MG63 (cell line): ENCODE measurements at regions not wholly inside any gene's neighbourhood (a gene's known extent, or its start where the extent isn't known, plus 50 kb on each side); places are given as distances from the start of the nearest gene placed in this dataset.
A peak's percentile ranks its signal among the peaks of the same experiment; 100 is the strongest.
"Not testable (repeated sequence)": the region's sequence is repeated elsewhere in the genome, so short reads cannot be mapped to it uniquely, and the experiment has no call there.

Experiments
- DNase-seq: peaks from one replicate; pipeline ENCODE4 v3.0.0-alpha.2; 2020
- H3K27me3 ChIP-seq: fragments of 250-450 bp; sonication (Bioruptor Pico); 2 replicates; pipeline ENCODE4 v1.5.1; 2020; ENCODE audit warnings: mild to moderate bottlenecking, moderate library complexity
- H3K36me3 ChIP-seq: fragments of 250-450 bp; sonication (Bioruptor Pico); 2 replicates; pipeline ENCODE4 v1.5.1; 2020; ENCODE audit warnings: mild to moderate bottlenecking, moderate library complexity
- H3K4me3 ChIP-seq: fragments of 250-450 bp; sonication (Bioruptor Pico); 2 replicates; pipeline ENCODE4 v1.5.1; 2020; ENCODE audit warnings: mild to moderate bottlenecking, moderate library complexity
- H3K9me3 ChIP-seq: fragments of 250-450 bp; sonication (Bioruptor Pico); 2 replicates; pipeline ENCODE4 v1.5.1; 2020; ENCODE audit warnings: mild to moderate bottlenecking, moderate library complexity

DNA sequence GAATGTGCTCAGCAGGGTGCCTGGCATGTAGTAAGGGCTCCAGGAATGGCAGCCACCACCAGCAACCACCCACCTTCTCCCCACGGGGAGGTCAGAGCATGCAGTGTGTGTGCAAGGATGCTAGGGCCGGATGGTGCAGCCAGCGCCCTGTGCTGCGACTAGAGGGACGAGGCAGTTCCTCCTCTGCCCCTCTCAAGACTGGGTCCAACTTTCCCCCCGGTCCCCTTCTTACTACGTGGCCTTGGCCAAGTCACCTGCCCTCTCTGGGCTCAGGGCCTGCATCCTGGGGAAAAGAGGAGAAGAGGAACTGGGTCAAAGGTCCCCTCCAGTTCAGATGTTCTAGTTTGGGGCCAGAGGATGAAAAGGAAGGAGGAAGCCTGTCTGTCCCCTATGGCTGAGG lies 71.6 kb upstream of the TARDBP start:
- Histone ChIP-seq H3K4me3 (no peak overlapping the region), H3K9me3 (no peaks in the 10 kb centered on the region), H3K36me3 (no peaks in the 10 kb centered on the region), H3K27me3 (no peaks in the 10 kb centered on the region)
- DNase-seq, result no peak

DNA sequence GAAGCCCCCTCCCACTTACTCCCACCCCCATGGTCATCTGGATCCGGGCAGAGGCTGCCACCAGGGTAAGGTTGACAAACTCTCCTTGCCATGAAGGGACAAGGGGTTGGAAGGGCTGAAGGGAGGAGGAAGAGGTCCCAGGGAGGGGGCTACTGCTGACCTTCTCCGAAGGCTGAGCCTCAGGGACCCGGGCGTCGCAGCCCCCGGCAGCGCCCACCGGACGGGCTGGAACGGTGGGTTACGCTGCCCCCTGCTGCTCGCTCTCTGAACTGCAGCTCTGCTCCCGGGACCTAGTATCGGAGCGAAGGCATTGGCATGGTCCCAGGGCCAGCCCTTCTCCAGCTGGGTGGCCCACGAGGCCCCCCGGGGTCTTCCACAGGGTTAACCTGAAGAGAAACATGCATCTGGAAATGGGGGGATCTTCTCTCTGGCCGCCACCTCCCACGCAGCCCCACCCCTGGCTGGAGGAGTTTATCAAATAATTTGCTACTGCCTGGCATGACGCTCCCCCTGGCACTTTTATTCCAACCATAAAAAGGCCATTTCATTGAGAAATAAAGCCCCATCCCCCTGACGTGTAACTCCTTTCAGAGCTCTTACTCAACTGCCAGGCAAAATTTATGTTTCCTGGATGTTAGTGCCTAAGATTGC lies 70.4 kb upstream of the TARDBP start:
- no peaks in the 10 kb centered on the region for H3K9me3 ChIP-seq

GRCh38 chr1:10942542-10942912 lies 69.9 kb upstream of the TARDBP start:
- Histone ChIP-seq H3K9me3 (no peaks in the 10 kb centered on the region), H3K36me3 (no peaks in the 10 kb centered on the region), H3K4me3 (no peak overlapping the region), H3K27me3 (no peaks in the 10 kb centered on the region)
- no peak for DNase-seq

More for the DNA sequence above, 70.4 kb upstream of the TARDBP start:
- H3K36me3 ChIP-seq, result no peaks in the 10 kb centered on the region
- H3K4me3 ChIP-seq, result no peak overlapping the region
- H3K27me3 ChIP-seq, result no peaks in the 10 kb centered on the region
- peak; percentile 48 for DNase-seq

GRCh38 chr1:10943041-10943440 lies 69.4 kb upstream of the TARDBP start:
- Histone ChIP-seq H3K9me3 (no peaks in the 10 kb centered on the region), H3K4me3 (no peak overlapping the region), H3K27me3 (no peaks in the 10 kb centered on the region), H3K36me3 (no peaks in the 10 kb centered on the region)
- no peak for DNase-seq

DNA sequence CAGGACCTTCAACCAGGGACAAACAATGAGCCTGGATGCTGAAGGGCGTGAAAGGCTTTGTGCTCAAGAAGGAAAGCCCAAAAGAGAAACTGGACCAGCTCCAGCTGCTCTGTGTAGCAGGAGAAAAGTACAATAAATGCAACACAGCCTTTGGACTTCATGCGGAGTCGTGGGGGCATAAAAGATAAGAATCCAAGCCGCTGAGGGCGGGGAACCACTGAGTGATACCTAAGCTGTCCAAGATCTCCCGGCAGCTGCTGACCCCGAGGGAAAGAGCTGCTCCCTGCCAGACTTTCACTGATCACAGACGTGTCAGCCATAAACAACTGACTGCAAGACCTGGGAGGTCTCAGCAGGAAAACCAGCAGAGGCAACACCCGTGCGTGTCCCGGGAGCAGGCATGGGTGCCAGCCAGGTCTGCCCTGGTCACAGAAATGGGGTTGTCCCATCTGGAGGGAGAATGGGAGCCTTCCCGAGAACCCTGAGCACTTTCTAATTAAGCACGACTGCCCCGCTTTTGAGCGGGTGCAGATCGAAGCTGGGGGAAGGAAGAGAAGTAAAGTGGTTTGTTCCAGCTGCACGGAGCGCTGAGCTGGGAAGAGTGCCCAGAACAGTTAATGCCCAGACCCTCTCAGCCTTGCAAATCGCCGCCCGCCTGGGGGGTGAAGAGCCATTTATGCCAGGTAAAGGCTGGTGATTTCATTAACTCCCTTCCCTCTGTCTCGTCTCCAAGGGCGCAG lies 68.3 kb upstream of the TARDBP start:
- no peaks in the 10 kb centered on the region for H3K36me3 ChIP-seq
- DNase-seq, result peak; percentile 59
- no peaks in the 10 kb centered on the region for H3K27me3 ChIP-seq
- no peaks in the 10 kb centered on the region for H3K9me3 ChIP-seq
- peak overlapping the region; percentile 30 for H3K4me3 ChIP-seq

DNA sequence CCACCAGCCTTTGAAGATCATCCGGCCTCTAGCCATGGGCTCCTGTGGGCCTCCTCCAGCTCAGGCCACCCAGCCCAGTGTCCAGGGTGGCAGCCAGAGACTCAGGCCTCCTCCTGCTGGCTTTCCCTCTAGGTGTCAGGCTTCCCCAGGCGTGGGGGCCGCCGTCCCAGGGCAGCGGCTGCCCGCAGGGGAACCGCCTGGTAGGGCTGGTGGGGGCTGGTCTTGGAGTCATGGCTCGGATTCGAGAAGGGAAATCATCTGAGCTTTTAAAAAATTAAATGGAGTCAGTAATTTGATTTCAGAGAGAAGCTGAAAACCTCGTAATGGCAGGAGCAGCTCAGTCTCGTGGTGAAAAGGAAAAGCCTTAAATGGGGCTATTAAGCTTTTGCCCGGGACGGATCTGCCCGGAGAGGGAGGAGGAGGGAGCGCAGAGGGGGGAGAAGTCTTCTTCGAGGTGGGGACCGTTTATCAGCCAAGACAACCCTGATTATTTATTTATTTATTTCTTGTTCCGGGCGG lies 66.4 kb upstream of the TARDBP start:
- DNase-seq, result no peak
- Histone ChIP-seq H3K9me3 (no peaks in the 10 kb centered on the region), H3K36me3 (no peaks in the 10 kb centered on the region), H3K27me3 (no peaks in the 10 kb centered on the region), H3K4me3 (no peak overlapping the region)

DNA sequence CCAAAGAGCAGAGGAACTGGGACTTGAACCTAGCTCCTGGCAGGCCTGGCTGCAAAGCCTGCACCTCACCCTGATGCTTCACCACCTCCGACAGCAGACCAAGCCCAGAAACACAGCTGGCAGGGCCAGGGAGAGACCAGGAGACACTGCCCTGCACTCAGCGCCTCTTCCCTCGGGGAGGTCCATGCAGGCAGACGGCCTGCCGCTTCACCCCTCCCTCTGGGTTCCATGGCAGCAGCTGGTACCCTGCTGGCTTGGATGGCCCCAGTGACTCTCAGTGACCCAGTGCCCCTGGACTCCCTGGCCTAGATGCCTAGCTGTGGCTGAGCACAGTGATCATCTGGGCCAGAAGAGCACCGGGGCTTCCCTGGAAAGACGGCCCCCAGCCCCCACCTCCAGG lies 65.3 kb upstream of the TARDBP start:
- Histone ChIP-seq H3K36me3 (no peaks in the 10 kb centered on the region), H3K9me3 (no peaks in the 10 kb centered on the region), H3K27me3 (no peaks in the 10 kb centered on the region), H3K4me3 (no peak overlapping the region)
- DNase-seq, result no peak

GRCh38 chr1:10947691-10948462 lies 64.6 kb upstream of the TARDBP start:
- Histone ChIP-seq H3K9me3 (no peaks in the 10 kb centered on the region), H3K4me3 (no peak overlapping the region), H3K36me3 (no peaks in the 10 kb centered on the region), H3K27me3 (no peaks in the 10 kb centered on the region)
- DNase-seq, result no peak

GRCh38 chr1:10948463-10948775 lies 64.0 kb upstream of the TARDBP start:
- Histone ChIP-seq H3K27me3 (no peaks in the 10 kb centered on the region), H3K9me3 (0 out of 2 replicates have a peak, but pooled peaks cover under 1% of the 10 kb centered on the region), H3K36me3 (no peaks in the 10 kb centered on the region), H3K4me3 (no peak overlapping the region)
- no peak for DNase-seq

- H3K4me3 ChIP-seq, result no peak overlapping the region
- no peak for DNase-seq
- no peaks in the 10 kb centered on the region for H3K36me3 ChIP-seq
- no peaks in the 10 kb centered on the region for H3K27me3 ChIP-seq
- 0 out of 2 replicates have a peak, but pooled peaks cover 5% of the 10 kb centered on the region for H3K9me3 ChIP-seq
Observed at GRCh38 chr1:10950316-10951172, 61.9 kb upstream of the TARDBP start.

DNA sequence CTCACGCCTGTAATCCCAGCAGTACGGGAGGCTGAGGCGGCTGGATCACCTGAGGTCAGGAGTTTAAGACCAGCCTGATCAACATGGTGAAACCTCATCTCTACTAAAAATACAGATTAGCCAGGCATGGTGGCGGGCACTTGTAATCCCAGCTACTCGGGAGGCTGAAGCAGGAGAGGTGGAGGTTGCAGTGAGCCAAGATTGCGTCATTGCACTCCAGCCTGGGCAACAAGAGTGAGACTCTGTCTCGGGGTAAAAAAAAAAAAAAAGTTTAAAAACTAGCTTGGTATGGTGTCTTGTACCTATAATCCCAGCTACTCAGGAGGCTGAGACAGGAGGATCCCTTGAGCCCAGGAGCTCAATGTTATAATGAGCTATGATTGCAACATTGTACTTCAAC lies 61.2 kb upstream of the TARDBP start:
- H3K36me3 ChIP-seq, H3K27me3 ChIP-seq, H3K9me3 ChIP-seq, H3K4me3 ChIP-seq, DNase-seq: not testable (repeated sequence)

GRCh38 chr1:10951961-10952360 lies 60.5 kb upstream of the TARDBP start:
- H3K4me3 ChIP-seq, result no peak overlapping the region
- no peaks in the 10 kb centered on the region for H3K27me3 ChIP-seq
- 0 out of 2 replicates have a peak, but pooled peaks cover 5% of the 10 kb centered on the region for H3K9me3 ChIP-seq
- H3K36me3 ChIP-seq, result no peaks in the 10 kb centered on the region
- DNase-seq, result no peak

DNA sequence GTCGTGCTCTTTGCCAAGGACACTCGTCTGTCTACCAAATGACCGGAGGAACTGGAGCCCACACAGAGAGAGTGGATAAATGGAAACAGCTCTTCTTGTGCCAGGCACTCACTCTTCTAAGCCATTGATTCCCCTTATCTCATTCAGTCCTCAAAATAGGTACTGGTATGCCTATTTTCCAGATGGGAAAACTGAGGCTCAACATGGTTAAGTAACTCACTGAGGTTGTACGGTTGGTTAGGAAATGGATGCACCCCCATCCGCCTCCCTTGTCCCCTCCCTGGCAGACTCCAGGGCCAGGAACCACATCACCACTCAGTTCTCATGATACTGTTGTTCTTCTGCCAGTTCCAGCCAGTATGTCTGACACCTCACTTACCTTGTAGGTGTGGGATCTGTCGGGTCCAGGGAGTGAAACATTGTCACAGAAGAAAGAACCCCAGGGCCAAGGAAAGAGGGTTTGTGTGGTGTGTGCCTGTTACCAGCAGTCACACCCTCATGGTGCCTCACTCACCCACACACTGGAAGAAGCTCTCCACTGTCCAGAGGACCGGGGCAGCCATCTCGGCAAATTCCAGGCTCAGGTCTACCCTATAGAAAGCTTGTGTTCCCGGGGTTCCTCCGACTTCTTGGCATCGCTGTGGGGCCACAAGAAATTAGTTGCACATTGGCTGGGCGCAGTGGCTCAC lies 58.8 kb upstream of the TARDBP start:
- Histone ChIP-seq H3K36me3 (no peaks in the 10 kb centered on the region), H3K4me3 (no peak overlapping the region), H3K27me3 (no peaks in the 10 kb centered on the region), H3K9me3 (0 out of 2 replicates have a peak, but pooled peaks cover 5% of the 10 kb centered on the region)
- no peak for DNase-seq

DNA sequence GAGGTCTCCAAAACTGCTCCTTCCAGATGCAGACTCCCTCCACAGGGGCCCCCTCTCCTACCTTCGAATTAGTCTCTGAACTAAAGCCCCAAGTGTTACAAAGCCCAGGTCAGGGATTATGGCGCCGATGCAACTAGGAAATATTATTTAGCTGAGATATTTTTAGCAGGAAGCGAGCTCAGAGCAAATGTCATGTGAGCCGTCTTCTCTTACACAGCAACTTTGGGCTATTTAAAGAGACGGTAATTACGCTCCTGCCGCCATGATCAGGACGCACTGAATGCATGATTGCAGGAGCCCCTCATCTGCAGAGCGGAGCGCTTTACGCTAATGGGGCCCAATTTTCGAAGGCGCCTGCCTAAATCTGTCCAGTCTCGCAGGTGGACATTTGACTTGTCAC lies 55.3 kb upstream of the TARDBP start:
- H3K9me3 ChIP-seq, result 0 out of 2 replicates have a peak, but pooled peaks cover 5% of the 10 kb centered on the region
- DNase-seq, result no peak
- H3K36me3 ChIP-seq, result no peaks in the 10 kb centered on the region
- no peak overlapping the region for H3K4me3 ChIP-seq
- no peaks in the 10 kb centered on the region for H3K27me3 ChIP-seq

GRCh38 chr1:10958614-10959013 lies 53.8 kb upstream of the TARDBP start:
- Histone ChIP-seq H3K9me3 (0 out of 2 replicates have a peak, but pooled peaks cover 3% of the 10 kb centered on the region), H3K4me3 (no peak overlapping the region)

More at GRCh38 chr1:10958614-10959013, 53.8 kb upstream of the TARDBP start:
- DNase-seq, result no peak
- Histone ChIP-seq H3K27me3 (no peaks in the 10 kb centered on the region), H3K36me3 (no peaks in the 10 kb centered on the region)
